ENCODE measurements at regions not wholly inside any gene's neighbourhood (a gene's known extent, or its start where the extent isn't known, plus 50 kb on each side); places are given as distances from the start of the nearest gene placed in this dataset.

- no peak for DNase-seq
Observed at GRCh38 chr5:128591598-128592455, 53.8 kb upstream of the FBN2 start.

GRCh38 chr5:128596071-128596470, 58.0 kb upstream of the FBN2 start:
- DNase-seq: no peak

GRCh38 chr5:128597156-128597555, 59.1 kb upstream of the FBN2 start:
- no peak for DNase-seq

- DNase-seq: no peak
Observed at GRCh38 chr5:128613128-128613527, 75.1 kb upstream of the FBN2 start.

GRCh38 chr5:128613766-128614165, 75.7 kb upstream of the FBN2 start:
- DNase-seq: no peak

- no peak for DNase-seq
Observed at GRCh38 chr5:128615578-128615977, 77.5 kb upstream of the FBN2 start.

- DNase-seq: no peak
Observed at GRCh38 chr5:128626536-128627090, 88.6 kb upstream of the FBN2 start.

- no peak for DNase-seq
Observed at GRCh38 chr5:128627939-128628338, 89.9 kb upstream of the FBN2 start.

- no peak for DNase-seq
Observed at GRCh38 chr5:128629157-128629556, 91.1 kb upstream of the FBN2 start.

- DNase-seq: no peak
Observed at GRCh38 chr5:128630121-128630520, 92.1 kb upstream of the FBN2 start.

- DNase-seq: no peak
Observed at GRCh38 chr5:128631771-128632170, 93.7 kb upstream of the FBN2 start.

- no peak for DNase-seq
Observed at GRCh38 chr5:128632264-128632663, 94.2 kb upstream of the FBN2 start.

- DNase-seq: no peak
Observed at GRCh38 chr5:128633901-128634300, 95.9 kb upstream of the FBN2 start.

- DNase-seq: no peak
Observed at GRCh38 chr5:128635379-128635778, 97.3 kb upstream of the FBN2 start.

- DNase-seq: no peak
Observed at GRCh38 chr5:128636361-128636760, 98.3 kb upstream of the FBN2 start.

- DNase-seq: no peak
Observed at GRCh38 chr5:128637031-128637430, 99.0 kb upstream of the FBN2 start.

- no peak for DNase-seq
Observed at GRCh38 chr5:128641861-128642260, 103.8 kb upstream of the FBN2 start.

GRCh38 chr5:128644863-128645262, 106.8 kb upstream of the FBN2 start:
- DNase-seq: no peak

GRCh38 chr5:128645581-128645980, 107.5 kb upstream of the FBN2 start:
- DNase-seq: no peak

GRCh38 chr5:128646176-128646575, 108.1 kb upstream of the FBN2 start:
- no peak for DNase-seq

- no peak for DNase-seq
Observed at GRCh38 chr5:128649192-128649591, 111.1 kb upstream of the FBN2 start.

GRCh38 chr5:128662997-128663396, 125.0 kb upstream of the FBN2 start:
- DNase-seq: no peak

- DNase-seq: no peak
Observed at GRCh38 chr5:128665747-128666355, 127.8 kb upstream of the FBN2 start.

GRCh38 chr5:128667152-128667551, 129.1 kb upstream of the FBN2 start:
- no peak for DNase-seq

All from T-helper 1 cell (primary cell).